Esophagus squamous epithelium (tissue), 5 donors: ENCODE measurements at regions not wholly inside any gene's neighbourhood (a gene's known extent, or its start where the extent isn't known, plus 50 kb on each side); places are given as distances from the start of the nearest gene placed in this dataset.
A peak's percentile ranks its signal among the peaks of the same experiment; 100 is the strongest.

Source experiments
- DNase-seq: peaks from one replicate; lab custom pipeline; 2025; lab: John Stamatoyannopoulos, UW
- H3K27ac ChIP-seq, 4 donors: fragments of 200-600 bp; sonication (generic); one replicate each; pipeline ENCODE4 v1.5.1; 2016 to 2019; ENCODE audit warnings: mild to moderate bottlenecking in 1 of 4
- H3K27me3 ChIP-seq, 4 donors: fragments of 200-600 bp; sonication (generic); 1 replicate in 3 of 4; 2 replicates in 1 of 4; pipeline versions ENCODE4 v1.5.1 to v1.6.0; 2017 to 2021; ENCODE audit warnings: antibody characterized with exemption in 1 of 4
- H3K36me3 ChIP-seq, 3 donors: fragments of 200-600 bp; sonication (generic); one replicate each; pipeline ENCODE4 v1.5.1; 2016 to 2019
- H3K4me1 ChIP-seq, 3 donors: fragments of 200-600 bp; sonication (generic); one replicate each; pipeline ENCODE4 v1.5.1; 2017 to 2019
- H3K4me3 ChIP-seq, 4 donors: fragments of 200-600 bp; sonication (generic); 1 replicate in 3 of 4; 2 replicates in 1 of 4; pipeline ENCODE4 v1.5.1; 2016 to 2019; ENCODE audit warnings: mild to moderate bottlenecking in 2 of 4, moderate library complexity in 1 of 4
- H3K9me3 ChIP-seq, 3 donors: fragments of 200-600 bp; sonication (generic); one replicate each; pipeline ENCODE4 v1.5.1; 2016 to 2019
- POLR2A ChIP-seq, 4 donors: fragments of 450-650 bp; IDR thresholded peaks; one replicate each; pipeline ENCODE4 v1.6.1; 2017; ENCODE audit warnings: antibody characterized with exemption in 4 of 4, mild to moderate bottlenecking in 4 of 4, moderate library complexity in 3 of 4
- WGBS, 2 donors: methylation state at CpG; one replicate each; pipeline ENCODE4 v1.1.5; 2018; 5-methylcytosine and 5-hydroxymethylcytosine counted together
- intact Hi-C: fragments of 100-400 bp; cut with DNase I; formaldehyde crosslinking; loops from one replicate; pipeline ENCODE4 v1.15.0; 2022
- TF ChIP-seq, protein P1 (sequence below), 6 experiments: fragments of 450-650 bp in 4 of 6; fragments of 200-600 bp in 2 of 6; sonication (generic) in 2 of 6; IDR thresholded peaks; one replicate each; pipeline ENCODE4 v1.5.1; 2016 to 2019; ENCODE audit warnings: antibody characterized with exemption in 6 of 6, mild to moderate bottlenecking in 4 of 6, moderate library complexity in 4 of 6
- donor health status: DM: yes; HTN: yes; CAD: no.

DNA sequence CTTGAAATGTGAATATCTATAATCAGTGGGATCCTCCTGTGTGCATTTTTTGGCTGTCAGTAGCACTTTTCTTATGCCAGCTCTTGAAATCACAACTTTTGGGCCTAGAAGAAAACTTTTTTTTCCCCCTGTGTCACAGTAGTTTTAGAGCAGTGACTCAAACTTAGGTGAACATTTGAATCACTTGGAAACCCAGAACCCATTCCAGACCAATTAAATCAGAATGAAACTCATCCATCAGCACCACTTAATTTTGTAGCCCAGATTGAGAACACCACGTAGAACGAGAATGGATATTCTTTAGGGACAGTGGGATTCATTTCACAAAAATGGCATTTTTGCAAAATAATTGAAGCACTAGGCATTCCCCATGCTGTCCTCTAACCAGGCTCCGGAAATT lies 224.8 kb upstream of the NANOGP8 start:
- H3K4me3 ChIP-seq: no peak overlapping the region
- H3K36me3 ChIP-seq: no peaks in the 10 kb centered on the region
- no peak overlapping the region for H3K27ac ChIP-seq
- H3K27me3 ChIP-seq: no peaks in the 10 kb centered on the region
- H3K4me1 ChIP-seq: peaks cover 0 to 38% (median 8%) of the 10 kb centered on the region in 3 donors
- TF ChIP-seq POLR2A (IDR thresholded peaks at IDR 0.05): no peak
- TF ChIP-seq, protein P1, sequence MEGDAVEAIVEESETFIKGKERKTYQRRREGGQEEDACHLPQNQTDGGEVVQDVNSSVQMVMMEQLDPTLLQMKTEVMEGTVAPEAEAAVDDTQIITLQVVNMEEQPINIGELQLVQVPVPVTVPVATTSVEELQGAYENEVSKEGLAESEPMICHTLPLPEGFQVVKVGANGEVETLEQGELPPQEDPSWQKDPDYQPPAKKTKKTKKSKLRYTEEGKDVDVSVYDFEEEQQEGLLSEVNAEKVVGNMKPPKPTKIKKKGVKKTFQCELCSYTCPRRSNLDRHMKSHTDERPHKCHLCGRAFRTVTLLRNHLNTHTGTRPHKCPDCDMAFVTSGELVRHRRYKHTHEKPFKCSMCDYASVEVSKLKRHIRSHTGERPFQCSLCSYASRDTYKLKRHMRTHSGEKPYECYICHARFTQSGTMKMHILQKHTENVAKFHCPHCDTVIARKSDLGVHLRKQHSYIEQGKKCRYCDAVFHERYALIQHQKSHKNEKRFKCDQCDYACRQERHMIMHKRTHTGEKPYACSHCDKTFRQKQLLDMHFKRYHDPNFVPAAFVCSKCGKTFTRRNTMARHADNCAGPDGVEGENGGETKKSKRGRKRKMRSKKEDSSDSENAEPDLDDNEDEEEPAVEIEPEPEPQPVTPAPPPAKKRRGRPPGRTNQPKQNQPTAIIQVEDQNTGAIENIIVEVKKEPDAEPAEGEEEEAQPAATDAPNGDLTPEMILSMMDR (IDR thresholded peaks at IDR 0.05): no peak
- WGBS, 2 donors: 85 to 91% methylated on average over 3 of the region's 3 CpGs
- H3K9me3 ChIP-seq: no peaks in the 10 kb centered on the region
- intact Hi-C loops: no loop called here
- no peak for DNase-seq

DNA sequence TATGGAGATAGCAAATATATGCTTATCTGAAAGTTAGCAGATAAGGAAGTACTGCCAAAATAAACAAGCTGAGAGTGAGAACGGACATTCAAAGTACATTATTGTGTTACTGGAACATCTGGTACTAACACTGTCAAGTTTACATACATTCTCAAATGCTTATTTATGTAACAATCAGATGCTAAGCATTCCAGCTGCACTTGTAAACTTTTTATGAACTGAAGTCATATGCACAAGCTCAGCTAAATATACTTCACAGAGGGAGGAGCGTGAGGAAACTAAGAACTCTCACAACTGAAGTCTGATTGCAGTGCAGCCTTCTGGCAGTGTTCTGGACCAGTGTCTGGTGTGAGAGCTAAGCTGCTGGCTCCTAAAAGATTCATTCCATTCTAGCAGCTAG lies 223.7 kb upstream of the NANOGP8 start:
- H3K27ac ChIP-seq: no peak overlapping the region
- no peak overlapping the region for H3K4me3 ChIP-seq
- intact Hi-C loops: no loop called here
- TF ChIP-seq, protein P1 (IDR thresholded peaks at IDR 0.05): no peak
- TF ChIP-seq POLR2A (IDR thresholded peaks at IDR 0.05): no peak
- H3K4me1 ChIP-seq: peaks cover 0 to 38% (median 8%) of the 10 kb centered on the region in 3 donors
- DNase-seq: no peak
- WGBS, 2 donors: 54 to 62% methylated on average over 2 of the region's 2 CpGs
- no peaks in the 10 kb centered on the region for H3K9me3 ChIP-seq
- no peaks in the 10 kb centered on the region for H3K36me3 ChIP-seq
- H3K27me3 ChIP-seq: no peaks in the 10 kb centered on the region

DNA sequence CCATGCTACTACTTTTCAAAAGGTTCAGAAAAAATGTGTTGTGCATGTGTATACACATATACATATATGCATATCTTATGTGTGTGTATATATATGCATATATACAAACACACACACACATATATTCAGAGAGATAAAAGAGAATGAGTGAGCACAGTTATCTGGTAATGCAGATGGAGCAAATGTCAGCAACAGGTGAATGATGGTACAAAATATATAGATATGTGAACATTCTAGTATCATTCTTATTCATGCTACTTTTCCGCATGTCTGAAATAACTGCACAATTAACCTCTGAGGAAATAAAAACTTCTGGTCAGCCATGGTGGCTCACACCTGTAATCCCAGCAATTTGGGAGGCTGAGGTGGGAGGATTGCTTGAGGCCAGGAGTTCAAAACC lies 222.6 kb upstream of the NANOGP8 start:
- intact Hi-C loops: no loop called here
- DNase-seq: no peak
- H3K4me3 ChIP-seq: no peak overlapping the region
- H3K9me3 ChIP-seq: no peaks in the 10 kb centered on the region
- peaks cover 0 to 36% (median 8%) of the 10 kb centered on the region in 3 donors for H3K4me1 ChIP-seq
- TF ChIP-seq POLR2A (IDR thresholded peaks at IDR 0.05): no peak
- TF ChIP-seq, protein P1 (IDR thresholded peaks at IDR 0.05): no peak
- H3K27me3 ChIP-seq: no peaks in the 10 kb centered on the region
- no peak overlapping the region for H3K27ac ChIP-seq
- H3K36me3 ChIP-seq: no peaks in the 10 kb centered on the region
- WGBS, 2 donors: 79 to 100% methylated on average over 1 of the region's 1 CpG

DNA sequence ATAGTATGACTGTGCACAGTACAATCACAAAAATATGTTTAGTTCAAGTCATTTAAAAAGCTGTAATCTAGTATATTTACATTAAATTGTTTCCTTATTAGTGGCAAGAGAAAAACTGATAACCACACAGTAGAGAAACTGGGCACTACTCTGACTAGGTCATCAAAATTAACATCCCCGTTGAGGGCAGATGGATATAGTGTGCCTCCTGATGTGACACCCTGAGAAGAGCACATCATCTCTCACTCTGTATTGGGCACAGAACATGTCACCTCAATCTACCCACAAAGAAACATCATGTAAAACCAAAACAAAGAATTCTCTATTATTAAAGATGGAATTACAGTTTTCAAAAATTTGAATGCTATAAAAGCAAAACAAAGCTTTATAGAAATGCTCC lies 221.9 kb upstream of the NANOGP8 start:
- TF ChIP-seq, protein P1 (IDR thresholded peaks at IDR 0.05): no peak
- no peak for TF ChIP-seq POLR2A (IDR thresholded peaks at IDR 0.05)
- DNase-seq: no peak
- intact Hi-C loops: no loop called here
- peak overlapping the region in 3 of 4 donors; percentile 23 to 59 (median 50) for H3K27ac ChIP-seq
- 26 to 42% methylated on average over 1 of the region's 1 CpG for WGBS, 2 donors
- H3K36me3 ChIP-seq: no peaks in the 10 kb centered on the region
- H3K9me3 ChIP-seq: no peaks in the 10 kb centered on the region
- peaks cover 0 to 31% (median 8%) of the 10 kb centered on the region in 3 donors for H3K4me1 ChIP-seq
- H3K27me3 ChIP-seq: no peaks in the 10 kb centered on the region
- no peak overlapping the region for H3K4me3 ChIP-seq

DNA sequence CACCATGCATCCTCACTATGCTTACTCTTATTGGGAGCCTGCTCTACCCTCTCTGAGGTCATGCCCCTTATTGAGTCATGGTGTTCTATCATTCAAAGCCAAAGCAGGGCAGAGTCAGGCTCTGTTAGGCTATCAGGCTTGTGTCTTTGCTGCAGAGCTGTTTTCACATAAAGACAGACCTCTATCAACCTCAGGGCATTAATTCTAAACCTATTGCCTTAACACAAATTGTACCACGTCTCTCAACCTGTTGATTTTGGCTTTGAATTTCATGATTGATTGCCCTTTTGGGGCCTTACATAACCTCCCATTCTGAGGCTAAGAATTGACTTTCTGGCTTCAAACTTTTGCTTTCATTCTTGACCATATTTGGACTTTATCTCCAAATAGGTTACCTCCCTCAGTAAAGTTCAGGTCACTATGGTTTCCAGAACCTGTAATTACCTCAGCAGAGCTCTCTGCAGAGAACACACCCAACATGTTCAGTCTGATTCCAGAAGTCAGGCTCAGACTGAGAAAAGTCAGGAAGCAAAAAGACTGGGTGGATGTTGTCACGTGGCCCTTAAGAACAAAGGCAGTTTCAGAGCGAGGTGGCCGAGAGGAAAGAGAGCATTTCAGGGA lies 221.4 kb upstream of the NANOGP8 start:
- DNase-seq: no peak
- intact Hi-C loops: no loop called here
- peaks cover 0 to 31% (median 8%) of the 10 kb centered on the region in 3 donors for H3K4me1 ChIP-seq
- whole genome bisulfite sequencing, 2 donors: 22 to 27% methylated on average over 4 of the region's 4 CpGs
- H3K27me3 ChIP-seq: no peaks in the 10 kb centered on the region
- H3K36me3 ChIP-seq: no peaks in the 10 kb centered on the region
- H3K4me3 ChIP-seq: no peak overlapping the region
- TF ChIP-seq, protein P1 (IDR thresholded peaks at IDR 0.05): no peak
- no peak for TF ChIP-seq POLR2A (IDR thresholded peaks at IDR 0.05)
- no peaks in the 10 kb centered on the region for H3K9me3 ChIP-seq
- H3K27ac ChIP-seq: peak overlapping the region; percentile 23 to 59 (median 41)
